ENCODE measurements at regions not wholly inside any gene's neighbourhood (a gene's known extent, or its start where the extent isn't known, plus 50 kb on each side); places are given as distances from the start of the nearest gene placed in this dataset.

GRCh38 chr13:84050536-84050935 is 168.3 kb upstream of the SLITRK1 start:
- Histone ChIP-seq H3K4me3 (no peak overlapping the region), H3K27ac (no peak overlapping the region), H3K4me1 (replicated peaks in 1 of 2) (no peaks in the 10 kb centered on the region), H3K9me3 (replicated peaks in 1 of 3) (no peaks in the 10 kb centered on the region), H3K36me3 (replicated peaks in 1 of 2) (no peaks in the 10 kb centered on the region), H3K27me3 (no peaks in the 10 kb centered on the region)
- TF ChIP-seq CTCF (IDR thresholded peaks at IDR 0.05) (no peak), POLR2A (IDR thresholded peaks at IDR 0.05) (no peak)
- DNase-seq = no peak
- intact Hi-C loops (cut with DNase I) = no loop called here
- WGBS, 4 donors = 82 to 87% (median 84%) methylated on average over 3 of the region's 3 CpGs

GRCh38 chr13:84049443-84050219 is 167.4 kb upstream of the SLITRK1 start:
- WGBS, 4 donors = 48 to 65% (median 57%) methylated on average over 2 of the region's 2 CpGs
- Histone ChIP-seq H3K36me3 (replicated peaks in 1 of 2) (no peaks in the 10 kb centered on the region), H3K27me3 (no peaks in the 10 kb centered on the region), H3K9me3 (replicated peaks in 1 of 3) (no peaks in the 10 kb centered on the region), H3K27ac (no peak overlapping the region), H3K4me1 (replicated peaks in 1 of 2) (no peaks in the 10 kb centered on the region), H3K4me3 (no peak overlapping the region)
- TF ChIP-seq POLR2A (IDR thresholded peaks at IDR 0.05) = no peak
- no peak for TF ChIP-seq CTCF (IDR thresholded peaks at IDR 0.05)
- intact Hi-C loops (cut with DNase I) = no loop called here
- DNase-seq = no peak

- intact Hi-C loops (cut with DNase I) = no loop called here
- no peak overlapping the region for H3K27ac ChIP-seq
Observed at GRCh38 chr13:84044805-84045204, 162.5 kb upstream of the SLITRK1 start.

GRCh38 chr13:84038001-84038400 is 155.7 kb upstream of the SLITRK1 start:
- Histone ChIP-seq H3K4me3 (no peak overlapping the region), H3K27me3 (no peaks in the 10 kb centered on the region), H3K4me1 (replicated peaks in 1 of 2) (no peaks in the 10 kb centered on the region), H3K27ac (no peak overlapping the region), H3K36me3 (replicated peaks in 1 of 2) (no peaks in the 10 kb centered on the region), H3K9me3 (replicated peaks in 1 of 3) (no peaks in the 10 kb centered on the region)
- TF ChIP-seq CTCF (IDR thresholded peaks at IDR 0.05) = no peak
- TF ChIP-seq POLR2A (IDR thresholded peaks at IDR 0.05) = no peak
- no peak for DNase-seq
- intact Hi-C loops (cut with DNase I) = no loop called here
- 4 to 16% (median 12%) methylated on average over 1 of the region's 1 CpG for WGBS, 4 donors

More at GRCh38 chr13:84044805-84045204, 162.5 kb upstream of the SLITRK1 start:
- Histone ChIP-seq H3K36me3 (replicated peaks in 1 of 2) (no peaks in the 10 kb centered on the region), H3K4me3 (no peak overlapping the region), H3K9me3 (replicated peaks in 1 of 3) (no peaks in the 10 kb centered on the region), H3K27me3 (no peaks in the 10 kb centered on the region), H3K4me1 (replicated peaks in 1 of 2) (no peaks in the 10 kb centered on the region)
- WGBS, 4 donors = 32 to 57% (median 47%) methylated on average over 2 of the region's 2 CpGs
- TF ChIP-seq POLR2A (IDR thresholded peaks at IDR 0.05) = no peak
- no peak for TF ChIP-seq CTCF (IDR thresholded peaks at IDR 0.05)
- DNase-seq = no peak

Data from adrenal gland (tissue), 9 donors.